ENCODE measurements at regions not wholly inside any gene's neighbourhood (a gene's known extent, or its start where the extent isn't known, plus 50 kb on each side); places are given as distances from the start of the nearest gene placed in this dataset.

DNA sequence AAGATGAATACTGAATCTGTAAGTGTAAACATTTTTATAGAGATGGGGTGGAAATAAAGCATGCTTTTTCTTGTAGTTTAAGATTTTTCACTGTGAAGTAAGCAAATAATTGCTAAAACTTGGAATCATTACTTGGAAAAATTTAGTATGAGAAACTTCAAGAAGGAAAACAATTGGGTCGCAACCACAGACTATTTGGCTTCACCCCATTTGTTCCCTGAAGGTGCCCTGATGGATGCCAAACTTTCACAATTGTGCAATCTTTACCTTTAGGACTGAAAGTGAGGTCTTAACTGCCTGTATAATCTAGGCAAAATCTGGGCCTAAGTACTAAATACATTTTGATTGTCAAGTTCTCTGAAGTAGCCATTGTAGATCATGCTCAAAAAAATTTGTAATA lies 330.1 kb downstream of the HDGFL1 start (continued):
- TF ChIP-seq, protein P1, sequence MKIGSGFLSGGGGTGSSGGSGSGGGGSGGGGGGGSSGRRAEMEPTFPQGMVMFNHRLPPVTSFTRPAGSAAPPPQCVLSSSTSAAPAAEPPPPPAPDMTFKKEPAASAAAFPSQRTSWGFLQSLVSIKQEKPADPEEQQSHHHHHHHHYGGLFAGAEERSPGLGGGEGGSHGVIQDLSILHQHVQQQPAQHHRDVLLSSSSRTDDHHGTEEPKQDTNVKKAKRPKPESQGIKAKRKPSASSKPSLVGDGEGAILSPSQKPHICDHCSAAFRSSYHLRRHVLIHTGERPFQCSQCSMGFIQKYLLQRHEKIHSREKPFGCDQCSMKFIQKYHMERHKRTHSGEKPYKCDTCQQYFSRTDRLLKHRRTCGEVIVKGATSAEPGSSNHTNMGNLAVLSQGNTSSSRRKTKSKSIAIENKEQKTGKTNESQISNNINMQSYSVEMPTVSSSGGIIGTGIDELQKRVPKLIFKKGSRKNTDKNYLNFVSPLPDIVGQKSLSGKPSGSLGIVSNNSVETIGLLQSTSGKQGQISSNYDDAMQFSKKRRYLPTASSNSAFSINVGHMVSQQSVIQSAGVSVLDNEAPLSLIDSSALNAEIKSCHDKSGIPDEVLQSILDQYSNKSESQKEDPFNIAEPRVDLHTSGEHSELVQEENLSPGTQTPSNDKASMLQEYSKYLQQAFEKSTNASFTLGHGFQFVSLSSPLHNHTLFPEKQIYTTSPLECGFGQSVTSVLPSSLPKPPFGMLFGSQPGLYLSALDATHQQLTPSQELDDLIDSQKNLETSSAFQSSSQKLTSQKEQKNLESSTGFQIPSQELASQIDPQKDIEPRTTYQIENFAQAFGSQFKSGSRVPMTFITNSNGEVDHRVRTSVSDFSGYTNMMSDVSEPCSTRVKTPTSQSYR (CRISPR knock-in tag; IDR thresholded peaks at IDR 0.05), result no peak
- no peak for TF ChIP-seq ZNF671 (CRISPR knock-in tag; IDR thresholded peaks at IDR 0.05)
- no peak for TF ChIP-seq OVOL2 (CRISPR knock-in tag; IDR thresholded peaks at IDR 0.05; ENCODE audit: borderline replicate concordance)
- TF ChIP-seq JUN (CRISPR knock-in tag; IDR thresholded peaks at IDR 0.05), result no peak

DNA sequence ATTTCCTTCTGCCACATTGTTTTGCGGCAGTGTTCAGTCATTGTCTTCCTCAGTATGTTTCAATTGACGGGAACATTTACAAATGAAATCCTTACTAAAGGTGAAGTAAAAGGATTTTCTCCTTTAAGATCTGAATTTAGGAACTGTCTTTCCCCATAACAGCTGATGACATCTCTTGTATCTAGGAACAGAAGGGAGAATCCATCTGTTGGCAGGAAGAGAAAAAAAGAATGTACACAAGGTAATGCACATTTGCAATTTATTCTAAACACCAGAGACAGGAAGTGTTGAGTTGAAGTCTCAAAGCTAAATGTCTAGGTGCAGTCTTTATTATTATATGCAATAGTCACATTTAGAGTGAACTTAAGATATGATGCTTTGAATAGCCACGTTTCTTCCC lies 334.5 kb downstream of the HDGFL1 start:
- Mint-ChIP-seq H3K36me3 (peaks cover 3% of the 10 kb centered on the region), H3K27me3 (ENCODE audit: low read depth) (no peaks in the 10 kb centered on the region; the same call in none of the 2 replicates), H3K9me3 (0 out of 2 replicates have a peak, but pooled peaks cover 3% of the 10 kb centered on the region), H3K4me1 (peaks cover 30% of the 10 kb centered on the region), H3K4me3 (no peak overlapping the region), H3K27ac (peak overlapping the region; percentile 4; the same call in 1 of the 2 replicates)
- TF ChIP-seq ETV6 (CRISPR knock-in tag; IDR thresholded peaks at IDR 0.05), result no peak
- ATAC-seq (no peak), DNase-seq (ENCODE audit: low spot score) (no peak)
- POLR2A ChIA-PET, result no interaction called here
- CTCF ChIA-PET, result interaction anchor here (0.7 kb wide), 1 partner anchor 269 kb away, joined by 3 read pairs; no protein-coding TSS in a partner anchor

DNA sequence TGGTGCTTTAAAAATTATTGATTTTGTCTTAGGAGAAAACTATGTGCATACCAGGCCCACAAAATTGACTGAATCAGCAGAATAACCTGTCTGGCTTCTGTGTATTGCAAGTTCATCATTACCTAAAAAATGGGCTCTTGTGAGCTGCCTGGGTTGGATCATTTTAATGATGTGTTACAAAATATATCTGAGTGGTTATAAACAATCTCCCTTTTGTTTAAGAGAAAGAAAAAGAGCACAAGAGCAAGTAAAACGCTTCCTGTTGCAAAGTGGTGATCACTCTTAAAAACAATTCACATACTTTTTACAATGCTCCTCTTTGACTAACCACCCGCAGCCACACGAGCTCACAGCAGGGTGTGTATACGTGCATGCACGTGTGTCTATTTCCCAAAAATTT lies 335.1 kb downstream of the HDGFL1 start:
- Mint-ChIP-seq H3K27ac (peak overlapping the region; percentile 61; the same call in 1 of the 2 replicates), H3K36me3 (peaks cover 3% of the 10 kb centered on the region), H3K4me3 (no peak overlapping the region), H3K27me3 (ENCODE audit: low read depth) (no peaks in the 10 kb centered on the region; the same call in none of the 2 replicates), H3K9me3 (peaks cover 8% of the 10 kb centered on the region), H3K4me1 (peaks cover 30% of the 10 kb centered on the region)
- DNase-seq (ENCODE audit: low spot score) (no peak), ATAC-seq (no peak)
- POLR2A ChIA-PET, result no interaction called here
- CTCF ChIA-PET, result no interaction called here
- TF ChIP-seq EMX1 (CRISPR knock-in tag; IDR thresholded peaks at IDR 0.05) (no peak), NFYB (CRISPR knock-in tag; conservative IDR thresholded peaks at IDR 0.05; ENCODE audit: low read depth) (no peak), HMGA2 (CRISPR knock-in tag; IDR thresholded peaks at IDR 0.05) (no peak), KAT7 (CRISPR knock-in tag; IDR thresholded peaks at IDR 0.05; ENCODE audit: borderline replicate concordance) (no peak), ETV6 (CRISPR knock-in tag; IDR thresholded peaks at IDR 0.05) (no peak), GRHL2 (CRISPR knock-in tag; IDR thresholded peaks at IDR 0.05; ENCODE audit: insufficient replicate concordance, severe bottlenecking) (no peak), NR3C1 (CRISPR knock-in tag; conservative IDR thresholded peaks at IDR 0.05; ENCODE audit: low read depth) (no peak), GABPB1 (CRISPR knock-in tag; IDR thresholded peaks at IDR 0.05) (no peak)
- TF ChIP-seq, protein P2, sequence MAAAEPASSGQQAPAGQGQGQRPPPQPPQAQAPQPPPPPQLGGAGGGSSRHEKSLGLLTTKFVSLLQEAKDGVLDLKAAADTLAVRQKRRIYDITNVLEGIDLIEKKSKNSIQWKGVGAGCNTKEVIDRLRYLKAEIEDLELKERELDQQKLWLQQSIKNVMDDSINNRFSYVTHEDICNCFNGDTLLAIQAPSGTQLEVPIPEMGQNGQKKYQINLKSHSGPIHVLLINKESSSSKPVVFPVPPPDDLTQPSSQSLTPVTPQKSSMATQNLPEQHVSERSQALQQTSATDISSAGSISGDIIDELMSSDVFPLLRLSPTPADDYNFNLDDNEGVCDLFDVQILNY (CRISPR knock-in tag; IDR thresholded peaks at IDR 0.05), result no peak
- TF ChIP-seq, protein P3, sequence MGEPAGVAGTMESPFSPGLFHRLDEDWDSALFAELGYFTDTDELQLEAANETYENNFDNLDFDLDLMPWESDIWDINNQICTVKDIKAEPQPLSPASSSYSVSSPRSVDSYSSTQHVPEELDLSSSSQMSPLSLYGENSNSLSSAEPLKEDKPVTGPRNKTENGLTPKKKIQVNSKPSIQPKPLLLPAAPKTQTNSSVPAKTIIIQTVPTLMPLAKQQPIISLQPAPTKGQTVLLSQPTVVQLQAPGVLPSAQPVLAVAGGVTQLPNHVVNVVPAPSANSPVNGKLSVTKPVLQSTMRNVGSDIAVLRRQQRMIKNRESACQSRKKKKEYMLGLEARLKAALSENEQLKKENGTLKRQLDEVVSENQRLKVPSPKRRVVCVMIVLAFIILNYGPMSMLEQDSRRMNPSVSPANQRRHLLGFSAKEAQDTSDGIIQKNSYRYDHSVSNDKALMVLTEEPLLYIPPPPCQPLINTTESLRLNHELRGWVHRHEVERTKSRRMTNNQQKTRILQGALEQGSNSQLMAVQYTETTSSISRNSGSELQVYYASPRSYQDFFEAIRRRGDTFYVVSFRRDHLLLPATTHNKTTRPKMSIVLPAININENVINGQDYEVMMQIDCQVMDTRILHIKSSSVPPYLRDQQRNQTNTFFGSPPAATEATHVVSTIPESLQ (CRISPR knock-in tag; IDR thresholded peaks at IDR 0.05), result no peak
- TF ChIP-seq, protein P4, sequence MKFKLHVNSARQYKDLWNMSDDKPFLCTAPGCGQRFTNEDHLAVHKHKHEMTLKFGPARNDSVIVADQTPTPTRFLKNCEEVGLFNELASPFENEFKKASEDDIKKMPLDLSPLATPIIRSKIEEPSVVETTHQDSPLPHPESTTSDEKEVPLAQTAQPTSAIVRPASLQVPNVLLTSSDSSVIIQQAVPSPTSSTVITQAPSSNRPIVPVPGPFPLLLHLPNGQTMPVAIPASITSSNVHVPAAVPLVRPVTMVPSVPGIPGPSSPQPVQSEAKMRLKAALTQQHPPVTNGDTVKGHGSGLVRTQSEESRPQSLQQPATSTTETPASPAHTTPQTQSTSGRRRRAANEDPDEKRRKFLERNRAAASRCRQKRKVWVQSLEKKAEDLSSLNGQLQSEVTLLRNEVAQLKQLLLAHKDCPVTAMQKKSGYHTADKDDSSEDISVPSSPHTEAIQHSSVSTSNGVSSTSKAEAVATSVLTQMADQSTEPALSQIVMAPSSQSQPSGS (CRISPR knock-in tag; IDR thresholded peaks at IDR 0.05; ENCODE audit: borderline replicate concordance, low read depth), result no peak
- TF ChIP-seq, protein P5, sequence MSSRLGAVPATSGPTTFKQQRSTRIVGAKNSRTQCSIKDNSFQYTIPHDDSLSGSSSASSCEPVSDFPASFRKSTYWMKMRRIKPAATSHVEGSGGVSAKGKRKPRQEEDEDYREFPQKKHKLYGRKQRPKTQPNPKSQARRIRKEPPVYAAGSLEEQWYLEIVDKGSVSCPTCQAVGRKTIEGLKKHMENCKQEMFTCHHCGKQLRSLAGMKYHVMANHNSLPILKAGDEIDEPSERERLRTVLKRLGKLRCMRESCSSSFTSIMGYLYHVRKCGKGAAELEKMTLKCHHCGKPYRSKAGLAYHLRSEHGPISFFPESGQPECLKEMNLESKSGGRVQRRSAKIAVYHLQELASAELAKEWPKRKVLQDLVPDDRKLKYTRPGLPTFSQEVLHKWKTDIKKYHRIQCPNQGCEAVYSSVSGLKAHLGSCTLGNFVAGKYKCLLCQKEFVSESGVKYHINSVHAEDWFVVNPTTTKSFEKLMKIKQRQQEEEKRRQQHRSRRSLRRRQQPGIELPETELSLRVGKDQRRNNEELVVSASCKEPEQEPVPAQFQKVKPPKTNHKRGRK (CRISPR knock-in tag; IDR thresholded peaks at IDR 0.05; ENCODE audit: borderline replicate concordance), result no peak
- TF ChIP-seq, protein P6, sequence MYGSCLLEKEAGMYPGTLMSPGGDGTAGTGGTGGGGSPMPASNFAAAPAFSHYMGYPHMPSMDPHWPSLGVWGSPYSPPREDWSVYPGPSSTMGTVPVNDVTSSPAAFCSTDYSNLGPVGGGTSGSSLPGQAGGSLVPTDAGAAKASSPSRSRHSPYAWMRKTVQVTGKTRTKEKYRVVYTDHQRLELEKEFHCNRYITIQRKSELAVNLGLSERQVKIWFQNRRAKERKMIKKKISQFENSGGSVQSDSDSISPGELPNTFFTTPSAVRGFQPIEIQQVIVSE (CRISPR knock-in tag; IDR thresholded peaks at IDR 0.05; ENCODE audit: borderline replicate concordance), result no peak
- TF ChIP-seq, protein P7, sequence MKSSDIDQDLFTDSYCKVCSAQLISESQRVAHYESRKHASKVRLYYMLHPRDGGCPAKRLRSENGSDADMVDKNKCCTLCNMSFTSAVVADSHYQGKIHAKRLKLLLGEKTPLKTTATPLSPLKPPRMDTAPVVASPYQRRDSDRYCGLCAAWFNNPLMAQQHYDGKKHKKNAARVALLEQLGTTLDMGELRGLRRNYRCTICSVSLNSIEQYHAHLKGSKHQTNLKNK (CRISPR knock-in tag; IDR thresholded peaks at IDR 0.05), result no peak
- TF ChIP-seq, protein P8, sequence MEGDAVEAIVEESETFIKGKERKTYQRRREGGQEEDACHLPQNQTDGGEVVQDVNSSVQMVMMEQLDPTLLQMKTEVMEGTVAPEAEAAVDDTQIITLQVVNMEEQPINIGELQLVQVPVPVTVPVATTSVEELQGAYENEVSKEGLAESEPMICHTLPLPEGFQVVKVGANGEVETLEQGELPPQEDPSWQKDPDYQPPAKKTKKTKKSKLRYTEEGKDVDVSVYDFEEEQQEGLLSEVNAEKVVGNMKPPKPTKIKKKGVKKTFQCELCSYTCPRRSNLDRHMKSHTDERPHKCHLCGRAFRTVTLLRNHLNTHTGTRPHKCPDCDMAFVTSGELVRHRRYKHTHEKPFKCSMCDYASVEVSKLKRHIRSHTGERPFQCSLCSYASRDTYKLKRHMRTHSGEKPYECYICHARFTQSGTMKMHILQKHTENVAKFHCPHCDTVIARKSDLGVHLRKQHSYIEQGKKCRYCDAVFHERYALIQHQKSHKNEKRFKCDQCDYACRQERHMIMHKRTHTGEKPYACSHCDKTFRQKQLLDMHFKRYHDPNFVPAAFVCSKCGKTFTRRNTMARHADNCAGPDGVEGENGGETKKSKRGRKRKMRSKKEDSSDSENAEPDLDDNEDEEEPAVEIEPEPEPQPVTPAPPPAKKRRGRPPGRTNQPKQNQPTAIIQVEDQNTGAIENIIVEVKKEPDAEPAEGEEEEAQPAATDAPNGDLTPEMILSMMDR (IDR thresholded peaks at IDR 0.05), result no peak
- TF ChIP-seq, protein P9, sequence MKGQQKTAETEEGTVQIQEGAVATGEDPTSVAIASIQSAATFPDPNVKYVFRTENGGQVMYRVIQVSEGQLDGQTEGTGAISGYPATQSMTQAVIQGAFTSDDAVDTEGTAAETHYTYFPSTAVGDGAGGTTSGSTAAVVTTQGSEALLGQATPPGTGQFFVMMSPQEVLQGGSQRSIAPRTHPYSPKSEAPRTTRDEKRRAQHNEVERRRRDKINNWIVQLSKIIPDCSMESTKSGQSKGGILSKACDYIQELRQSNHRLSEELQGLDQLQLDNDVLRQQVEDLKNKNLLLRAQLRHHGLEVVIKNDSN (CRISPR knock-in tag; IDR thresholded peaks at IDR 0.05), result no peak
